K562 (cell line): ENCODE measurements at regions not wholly inside any gene's neighbourhood (a gene's known extent, or its start where the extent isn't known, plus 50 kb on each side); places are given as distances from the start of the nearest gene placed in this dataset.

Source experiments
- ATAC-seq: fragments of 200-7000 bp; cut with Tn5 transposase; 3 replicates; pipeline ENCODE4 v1.9.1; 2020; ENCODE audit warnings: moderate library complexity
- BruUV-seq: library from RNA; stranded (reverse); fragments of 400-500 nt; replicated peaks from 2 replicates; lab custom pipeline; 2021; lab: Mats Ljungman, UMichigan
- CTCF ChIA-PET: fragments of 300-600 bp; formaldehyde crosslinking; extraction: SDS; loops from one replicate; lab custom pipeline; 2021; ENCODE audit warnings: low intra/inter-chr PET ratio; lab: Yijun Ruan, JAX
- POLR2A ChIA-PET: fragments of 300-600, 350-650 bp; sonication (Branson Sonifier 250); formaldehyde crosslinking; extraction: SDS; loops from one replicate; lab custom pipeline; 2021; ENCODE audit warnings: antibody characterized with exemption, inconsistent platforms; lab: Yijun Ruan, JAX
- DNase-seq, 4 experiments: peaks; one replicate each; pipeline versions ENCODE4 v3.0.0 to v3.0.0-alpha.2; 2011 to 2018; ENCODE audit warnings: low spot score in 3 of 4, mixed read lengths in 3 of 4; ENCODE audit errors: extremely low read depth in 1 of 4
- FAIRE-seq: peaks from 2 replicates; lab custom pipeline; 2011; peaks lifted over from hg19 to GRCh38; lab: Jason Lieb, UNC
- H2AFZ ChIP-seq: 2 replicates; pipeline ENCODE4 v1.6.0; 2011; ENCODE audit warnings: low read depth, low read length, control low read depth, inconsistent platforms
- H3K27ac ChIP-seq: fragments of 200-600 bp; 3 replicates; pipeline ENCODE4 v1.8.0; 2011; ENCODE audit warnings: low read depth, mild to moderate bottlenecking, control low read depth, inconsistent platforms, low read length, moderate library complexity, mixed read lengths; ENCODE audit errors: extremely low read depth
- H3K27me3 ChIP-seq, 2 experiments: fragments of 300-600 bp in 1 of 2; 2 replicates in 1 of 2; 3 replicates in 1 of 2; pipeline versions ENCODE4 v1.6.0 to v1.8.0; 2011; ENCODE audit warnings: inconsistent platforms in 2 of 2, low read length in 2 of 2, mild to moderate bottlenecking in 1 of 2, mixed read lengths in 1 of 2, moderate library complexity in 1 of 2; ENCODE audit not compliant: control insufficient read depth in 2 of 2, insufficient read depth in 2 of 2
- H3K36me3 ChIP-seq: fragments of 300-600 bp; 3 replicates; pipeline ENCODE4 v1.8.0; 2011; ENCODE audit warnings: mild to moderate bottlenecking, low read length, inconsistent platforms; ENCODE audit not compliant: control insufficient read depth, insufficient read depth
- H3K4me1 ChIP-seq, 2 experiments: fragments of 200-600 bp in 1 of 2; replicated peaks in 1 of 2; 2 replicates in 1 of 2; 3 replicates in 1 of 2; pipeline versions ENCODE4 v1.5.1 to v1.8.0; 2011; ENCODE audit warnings: inconsistent platforms in 2 of 2, low read length in 2 of 2, mild to moderate bottlenecking in 1 of 2, mixed read lengths in 1 of 2, moderate library complexity in 1 of 2; ENCODE audit not compliant: control insufficient read depth in 2 of 2, insufficient read depth in 2 of 2
- H3K4me2 ChIP-seq: 2 replicates; pipeline ENCODE4 v1.6.1; 2011; ENCODE audit warnings: low read length, control low read depth, inconsistent platforms, mixed read lengths; ENCODE audit not compliant: insufficient read depth
- H3K4me3 ChIP-seq: fragments of 200-600 bp; sonication (generic), shearing (Covaris generic); 2 replicates; pipeline ENCODE4 v1.5.1; 2016; ENCODE audit warnings: control low read depth, inconsistent platforms
- H3K79me2 ChIP-seq: fragments of 200-600 bp; 3 replicates; pipeline ENCODE4 v1.8.0; 2011; ENCODE audit warnings: low read length, inconsistent platforms; ENCODE audit not compliant: control insufficient read depth, insufficient read depth
- H3K9ac ChIP-seq, 2 experiments: 2 replicates each; pipeline versions ENCODE4 v1.6.0 to v1.6.1; 2011; ENCODE audit warnings: low read depth in 2 of 2, low read length in 2 of 2, control low read depth in 1 of 2, inconsistent platforms in 1 of 2, mild to moderate bottlenecking in 1 of 2, mixed read lengths in 1 of 2; ENCODE audit not compliant: insufficient read depth in 1 of 2
- H3K9me1 ChIP-seq: one replicate; pipeline ENCODE4 v1.6.0; 2011; ENCODE audit warnings: inconsistent platforms, mild to moderate bottlenecking, low read length, moderate library complexity; ENCODE audit not compliant: control insufficient read depth, insufficient read depth
- H3K9me3 ChIP-seq: replicated peaks from 2 replicates; pipeline ENCODE4 v1.5.1; 2011; ENCODE audit warnings: low read depth, low read length, inconsistent platforms; ENCODE audit not compliant: control insufficient read depth, insufficient read depth
- H4K20me1 ChIP-seq: replicated peaks from 2 replicates; pipeline ENCODE4 v1.6.1; 2011; ENCODE audit warnings: low read length, inconsistent platforms, mixed read lengths; ENCODE audit not compliant: control insufficient read depth, insufficient read depth
- HBP1 ChIP-seq: fragments of 450-650 bp; formaldehyde crosslinking; IDR thresholded peaks from 2 replicates; pipeline ENCODE4 v1.4.0; 2022; ENCODE audit warnings: missing genetic modification characterization
- OTX1 ChIP-seq: fragments of 450-650 bp; formaldehyde crosslinking; IDR thresholded peaks from 2 replicates; pipeline ENCODE4 v1.4.0; 2022; ENCODE audit warnings: mild to moderate bottlenecking
- RBFOX2 ChIP-seq: fragments of 200-400 bp; formaldehyde crosslinking; IDR thresholded peaks from 2 replicates; pipeline ENCODE4 v1.6.1; 2017; ENCODE audit warnings: low read depth, mild to moderate bottlenecking, low read length, moderate library complexity
- REST ChIP-seq, 2 experiments: fragments of 450-650 bp; formaldehyde crosslinking in 1 of 2; IDR thresholded peaks; 2 replicates each; pipeline versions ENCODE4 v1.4.0 to v1.6.1; 2014 to 2020; ENCODE audit warnings: mild to moderate bottlenecking in 2 of 2, borderline replicate concordance in 1 of 2, low read depth in 1 of 2
- SNIP1 ChIP-seq: fragments of 450-650 bp; IDR thresholded peaks from 2 replicates; pipeline ENCODE4 v1.7.1; 2017; ENCODE audit warnings: low read depth, mild to moderate bottlenecking
- STAT5A ChIP-seq: IDR thresholded peaks from 2 replicates; pipeline ENCODE4 v1.6.1; 2012; ENCODE audit warnings: low read length, inconsistent platforms, borderline replicate concordance
- WGBS: fragments of 100-300 bp; shearing (Covaris generic); methylation state at CpG from one replicate; pipeline ENCODE4 v1.1.6; 2016; ENCODE audit warnings: low coverage, mixed read lengths; ENCODE audit not compliant: insufficient coverage; ENCODE audit errors: missing lambda C conversion rate; 5-methylcytosine and 5-hydroxymethylcytosine counted together
- in situ Hi-C: fragments of 300-500 bp; cut with MboI; formaldehyde crosslinking; loops from 4 replicates; pipeline ENCODE4 v1.15.0; 2018; ENCODE audit warnings: inconsistent platforms, mixed read lengths
- intact Hi-C: fragments of 100-400 bp; cut with micrococcal nuclease; formaldehyde crosslinking; loops from 2 replicates; pipeline ENCODE4 v1.14.2; 2022

- H2AFZ ChIP-seq: no peak overlapping the region
- ATAC-seq (no peak), DNase-seq (no peak)
- POLR2A ChIA-PET: interaction anchor here (0.8 kb wide), 1 partner anchor 13 kb away, joined by 3 read pairs; no protein-coding TSS in a partner anchor
- no peaks in the 10 kb centered on the region for H3K9me1 ChIP-seq
- no peaks in the 10 kb centered on the region for H3K79me2 ChIP-seq
- no peak overlapping the region for H3K4me2 ChIP-seq
- no peaks in the 10 kb centered on the region for H3K4me1 ChIP-seq
- in situ Hi-C loops: no loop called here
- H4K20me1 ChIP-seq: no peaks in the 10 kb centered on the region
- no peaks in the 10 kb centered on the region for H3K27me3 ChIP-seq
- TF ChIP-seq OTX1 (CRISPR knock-in tag) (no peak), SNIP1 (no peak)
- TF ChIP-seq, all 486 proteins: peak for 0
- FAIRE-seq: no peak
- no peak overlapping the region for H3K27ac ChIP-seq
- WGBS: 0% methylated on average over 2 of the region's 2 CpGs
- H3K9me3 ChIP-seq: no peaks in the 10 kb centered on the region
- CTCF ChIA-PET: no interaction called here
- intact Hi-C loops: no loop called here
- no peak overlapping the region for H3K4me3 ChIP-seq
- BruUV-seq: no TSS peak
- no peak overlapping the region for H3K9ac ChIP-seq
- H3K36me3 ChIP-seq: no peaks in the 10 kb centered on the region
These were observed 315.2 kb downstream of the PSAT1 start for GRCh38 chr9:78612091-78612490.

GRCh38 chr9:78613006-78613405, 316.1 kb downstream of the PSAT1 start:
- DNase-seq (no peak), FAIRE-seq (no peak), ATAC-seq (no peak)
- no peak overlapping the region for H3K27ac ChIP-seq
- POLR2A ChIA-PET: no interaction called here
- in situ Hi-C loops: no loop called here
- H3K4me3 ChIP-seq: no peak overlapping the region
- no peaks in the 10 kb centered on the region for H3K36me3 ChIP-seq
- H3K27me3 ChIP-seq: no peaks in the 10 kb centered on the region
- H2AFZ ChIP-seq: no peak overlapping the region
- CTCF ChIA-PET: no interaction called here
- intact Hi-C loops: no loop called here
- H3K4me1 ChIP-seq: no peaks in the 10 kb centered on the region
- BruUV-seq: no TSS peak
- WGBS: 0% methylated on average over 3 of the region's 3 CpGs
- no peaks in the 10 kb centered on the region for H3K79me2 ChIP-seq
- H3K9me3 ChIP-seq: no peaks in the 10 kb centered on the region
- H3K4me2 ChIP-seq: no peak overlapping the region
- no peaks in the 10 kb centered on the region for H3K9me1 ChIP-seq
- no peaks in the 10 kb centered on the region for H4K20me1 ChIP-seq
- no peak overlapping the region for H3K9ac ChIP-seq
- TF ChIP-seq REST (IDR thresholded peaks at IDR 0.05; ENCODE audit: borderline replicate concordance) (no peak), REST (CRISPR knock-in tag; IDR thresholded peaks at IDR 0.05; ENCODE audit: low read depth) (no peak), RBFOX2 (no peak), HBP1 (CRISPR knock-in tag) (no peak), STAT5A (no peak)
